Upper lobe of left lung (tissue), 4 donors: ENCODE measurements at regions not wholly inside any gene's neighbourhood (a gene's known extent, or its start where the extent isn't known, plus 50 kb on each side); places are given as distances from the start of the nearest gene placed in this dataset.

ENCODE experiments used
- POLR2A ChIP-seq, 4 donors: fragments of 450-650 bp; IDR thresholded peaks; one replicate each; pipeline ENCODE4 v1.5.1; 2016 to 2017; ENCODE audit warnings: antibody characterized with exemption in 4 of 4, mild to moderate bottlenecking in 2 of 4
- POLR2AphosphoS5 ChIP-seq, 2 donors: sonication (generic); formaldehyde crosslinking; IDR thresholded peaks; one replicate each; pipeline ENCODE4 v1.5.1; 2017; ENCODE audit warnings: antibody characterized with exemption in 2 of 2
- TF ChIP-seq, protein P1 (sequence below), 6 experiments: fragments of 450-650 bp in 4 of 6; fragments of 200-600 bp in 2 of 6; sonication (generic) in 2 of 6; IDR thresholded peaks; one replicate each; pipeline ENCODE4 v1.5.1; 2016 to 2019; ENCODE audit warnings: antibody characterized with exemption in 6 of 6

DNA sequence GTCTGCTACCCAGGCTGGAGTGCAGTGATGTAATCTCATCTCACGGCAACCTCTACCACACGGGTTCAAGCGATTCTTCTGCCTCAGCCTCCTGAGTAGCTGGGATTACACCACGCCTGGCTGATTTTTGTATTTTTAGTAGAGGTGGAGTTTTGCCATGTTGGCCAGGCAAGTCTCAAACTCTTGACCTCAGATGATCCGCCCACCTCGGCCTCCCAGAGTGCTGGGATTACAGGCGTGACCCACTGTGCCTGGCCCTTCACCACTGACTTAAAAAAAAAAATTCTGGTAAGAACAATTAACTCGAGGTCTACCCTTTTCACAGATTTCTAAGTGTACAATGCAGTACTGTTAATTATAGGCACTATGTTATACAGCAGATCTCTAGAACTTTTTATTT is 279.4 kb downstream of the PARN start:
- TF ChIP-seq, protein P1, sequence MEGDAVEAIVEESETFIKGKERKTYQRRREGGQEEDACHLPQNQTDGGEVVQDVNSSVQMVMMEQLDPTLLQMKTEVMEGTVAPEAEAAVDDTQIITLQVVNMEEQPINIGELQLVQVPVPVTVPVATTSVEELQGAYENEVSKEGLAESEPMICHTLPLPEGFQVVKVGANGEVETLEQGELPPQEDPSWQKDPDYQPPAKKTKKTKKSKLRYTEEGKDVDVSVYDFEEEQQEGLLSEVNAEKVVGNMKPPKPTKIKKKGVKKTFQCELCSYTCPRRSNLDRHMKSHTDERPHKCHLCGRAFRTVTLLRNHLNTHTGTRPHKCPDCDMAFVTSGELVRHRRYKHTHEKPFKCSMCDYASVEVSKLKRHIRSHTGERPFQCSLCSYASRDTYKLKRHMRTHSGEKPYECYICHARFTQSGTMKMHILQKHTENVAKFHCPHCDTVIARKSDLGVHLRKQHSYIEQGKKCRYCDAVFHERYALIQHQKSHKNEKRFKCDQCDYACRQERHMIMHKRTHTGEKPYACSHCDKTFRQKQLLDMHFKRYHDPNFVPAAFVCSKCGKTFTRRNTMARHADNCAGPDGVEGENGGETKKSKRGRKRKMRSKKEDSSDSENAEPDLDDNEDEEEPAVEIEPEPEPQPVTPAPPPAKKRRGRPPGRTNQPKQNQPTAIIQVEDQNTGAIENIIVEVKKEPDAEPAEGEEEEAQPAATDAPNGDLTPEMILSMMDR (IDR thresholded peaks at IDR 0.05) = no peak
- TF ChIP-seq POLR2A (IDR thresholded peaks at IDR 0.05) (no peak), POLR2AphosphoS5 (IDR thresholded peaks at IDR 0.05) (no peak)
